GM19324 (cell line): ENCODE measurements at regions not wholly inside any gene's neighbourhood (a gene's known extent, or its start where the extent isn't known, plus 50 kb on each side); places are given as distances from the start of the nearest gene placed in this dataset.
"Not testable (repeated sequence)": the region's sequence is repeated elsewhere in the genome, so short reads cannot be mapped to it uniquely, and the experiment has no call there.

Experiments used
- ATAC-seq: cut with Tn5 transposase; IDR thresholded peaks from one replicate; pipeline ENCODE4 v1.9.1; 2021; ENCODE audit warnings: mild to moderate bottlenecking, moderate library complexity; ENCODE audit not compliant: unreplicated experiment, low FRiP score

DNA sequence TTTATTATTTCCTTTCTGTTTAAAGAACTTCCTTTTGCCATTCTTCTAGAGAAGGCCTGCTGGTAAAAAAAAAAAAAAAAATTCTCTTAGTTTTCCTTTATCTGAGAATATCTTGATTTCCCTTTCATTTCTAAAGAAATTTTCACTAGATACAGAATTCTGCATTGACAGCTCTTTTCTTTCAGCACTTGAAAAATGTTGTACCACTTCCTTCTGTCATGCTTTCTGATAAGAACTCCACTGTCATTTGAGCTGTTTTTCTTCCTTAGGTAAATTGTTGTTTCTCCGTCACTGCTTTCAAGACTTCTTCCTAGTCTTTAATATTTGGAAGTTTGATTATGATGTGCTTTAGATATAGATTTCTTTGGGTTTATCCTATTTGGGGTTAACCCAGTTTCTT is 113.6 kb upstream of the BTG1 start:
- no peak for ATAC-seq

- no peak for ATAC-seq
Measured at GRCh38 chr12:92257261-92257660, 111.6 kb upstream of the BTG1 start.

GRCh38 chr12:92255741-92256140 is 110.1 kb upstream of the BTG1 start:
- no peak for ATAC-seq

DNA sequence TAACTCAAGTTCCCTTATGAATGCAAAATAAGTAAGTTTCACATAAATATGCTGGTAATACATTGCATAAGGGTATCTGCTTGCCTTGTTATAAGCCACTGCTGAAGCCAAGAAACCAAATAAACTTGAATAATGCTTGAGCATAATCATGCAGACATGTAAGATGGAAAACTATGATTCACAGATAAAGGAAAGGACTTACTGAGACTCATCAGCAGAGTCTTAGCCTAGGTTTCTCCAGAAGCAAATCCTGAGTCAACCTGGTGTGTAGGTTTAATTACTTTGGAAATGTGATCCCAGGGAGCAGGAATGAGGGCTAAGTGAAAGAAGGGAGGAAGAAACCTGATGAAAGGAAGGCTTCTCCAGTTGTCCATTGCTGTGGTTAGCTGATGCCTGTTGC is 107.7 kb upstream of the BTG1 start:
- no peak for ATAC-seq

- ATAC-seq: no peak
Measured at GRCh38 chr12:92248977-92249376, 103.3 kb upstream of the BTG1 start.

GRCh38 chr12:92244036-92244435 is 98.4 kb upstream of the BTG1 start:
- no peak for ATAC-seq

- ATAC-seq: no peak
Measured at GRCh38 chr12:92242907-92243306, 97.3 kb upstream of the BTG1 start.

DNA sequence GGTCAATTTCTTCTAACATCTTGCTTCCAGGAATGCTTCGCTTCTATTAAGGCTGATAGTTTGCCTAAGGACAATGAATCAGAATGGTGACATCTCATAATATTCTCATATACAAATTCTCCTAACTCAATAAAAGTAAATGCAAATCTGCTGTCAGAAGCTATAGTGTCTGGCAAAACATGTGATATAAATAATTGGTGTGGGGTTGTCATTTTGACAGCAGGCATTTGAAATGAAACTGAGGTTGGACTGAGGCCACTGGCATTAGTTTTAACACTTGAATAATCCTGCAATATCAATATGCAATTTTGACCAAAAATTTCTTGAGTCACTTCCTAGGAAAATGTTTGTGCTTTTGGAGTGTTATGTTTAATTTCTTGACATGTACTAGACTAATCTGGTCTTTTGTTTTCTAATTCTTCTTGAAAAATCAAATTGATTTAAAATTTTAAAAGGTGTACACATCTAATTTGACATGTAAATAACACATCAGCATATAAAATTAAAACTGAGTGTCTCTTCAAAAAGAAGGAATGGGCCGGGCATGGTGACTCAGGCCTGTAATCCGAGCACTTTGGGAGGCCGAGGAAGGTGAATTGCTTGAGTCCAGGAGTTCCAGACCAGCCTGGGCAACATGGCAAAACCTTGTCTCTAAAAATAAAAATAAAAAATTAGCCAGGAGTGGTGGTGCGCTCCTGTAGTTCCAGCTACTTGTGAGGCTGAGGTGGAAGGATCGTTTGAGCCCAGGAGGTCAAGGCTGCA is 92.3 kb upstream of the BTG1 start:
- no peak for ATAC-seq

- no peak for ATAC-seq
Measured at GRCh38 chr12:92237262-92237661, 91.6 kb upstream of the BTG1 start.

DNA sequence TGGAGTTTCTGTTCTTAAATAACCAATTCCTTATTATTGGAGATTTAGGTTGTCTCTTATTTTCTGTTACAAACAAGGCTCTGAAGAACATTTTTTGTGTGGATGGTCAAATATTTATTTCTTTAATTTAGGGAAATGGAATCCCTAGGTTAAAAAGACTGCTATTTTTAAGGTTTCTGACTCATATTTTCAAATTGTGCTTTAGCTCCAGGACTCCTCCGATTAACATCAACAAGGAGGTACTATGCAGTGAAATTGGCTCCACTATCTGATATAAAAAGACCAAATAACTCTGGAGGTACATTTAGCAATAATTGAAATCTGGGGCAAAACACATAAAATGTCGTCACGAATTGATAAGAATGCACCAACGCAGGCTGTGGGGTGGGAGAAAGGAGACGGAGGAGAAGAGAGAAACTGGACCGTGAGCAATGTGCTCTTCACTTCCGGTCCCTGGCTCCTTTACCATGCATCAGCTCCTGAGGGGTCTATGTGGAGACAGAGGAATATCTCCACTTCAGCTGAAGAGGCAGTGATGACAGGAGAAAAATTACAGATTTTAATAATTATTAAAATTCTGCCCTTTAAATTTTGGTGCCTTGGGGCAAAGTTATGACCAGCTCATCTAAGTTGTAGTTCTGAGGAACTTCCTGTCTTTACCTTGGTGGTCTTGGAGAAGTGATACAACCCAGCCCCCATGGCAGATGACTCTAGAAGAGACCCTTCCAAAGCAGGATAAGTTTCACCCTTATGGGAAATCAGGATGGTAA is 90.2 kb upstream of the BTG1 start:
- ATAC-seq: no peak

DNA sequence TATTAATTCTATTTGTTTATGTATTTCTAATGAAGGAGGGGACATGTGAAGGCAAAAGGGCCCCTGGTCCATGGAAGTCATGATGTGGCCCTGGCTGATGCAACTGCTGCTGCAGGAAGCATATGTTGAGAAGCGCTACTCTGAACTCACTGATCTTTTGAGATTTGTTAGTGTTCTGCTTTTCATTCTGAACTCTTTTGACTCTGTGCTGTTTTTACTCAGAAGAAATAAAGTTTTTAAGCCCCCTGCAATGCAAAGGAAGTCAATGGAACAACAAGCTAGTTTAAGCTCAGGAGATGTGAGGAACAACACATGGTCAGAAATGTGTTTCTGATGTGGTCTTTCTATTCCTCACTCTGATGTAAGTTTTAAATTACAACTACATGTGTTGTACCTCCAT is 88.9 kb upstream of the BTG1 start:
- ATAC-seq: no peak

- no peak for ATAC-seq
Measured at GRCh38 chr12:92233346-92234015, 87.8 kb upstream of the BTG1 start.

DNA sequence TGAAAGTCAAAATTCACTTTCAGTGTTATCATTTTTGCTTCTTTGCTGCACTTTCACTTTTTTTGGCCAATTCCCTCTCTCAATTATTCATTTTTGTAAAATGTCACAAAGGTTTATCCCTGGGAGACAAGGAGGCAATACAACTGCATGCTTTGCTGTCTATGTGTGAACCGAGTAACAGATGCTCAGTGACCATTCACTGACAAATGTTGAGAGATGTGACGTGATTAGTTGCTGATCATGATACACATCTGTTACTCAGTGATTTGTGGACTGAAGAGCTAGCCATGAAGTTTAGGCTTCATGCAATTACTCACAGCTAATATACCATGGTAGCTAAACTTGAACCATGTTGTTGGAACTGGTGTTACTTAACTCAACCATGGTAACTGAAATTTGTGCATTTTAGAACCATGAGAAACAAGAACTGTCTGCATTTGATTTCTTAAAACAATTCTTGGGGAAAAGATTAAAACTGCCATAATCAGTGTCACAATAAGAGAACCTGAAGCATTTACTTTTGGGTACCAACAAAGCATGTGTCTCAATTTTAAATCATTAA is 86.8 kb upstream of the BTG1 start:
- ATAC-seq: not testable (repeated sequence)

DNA sequence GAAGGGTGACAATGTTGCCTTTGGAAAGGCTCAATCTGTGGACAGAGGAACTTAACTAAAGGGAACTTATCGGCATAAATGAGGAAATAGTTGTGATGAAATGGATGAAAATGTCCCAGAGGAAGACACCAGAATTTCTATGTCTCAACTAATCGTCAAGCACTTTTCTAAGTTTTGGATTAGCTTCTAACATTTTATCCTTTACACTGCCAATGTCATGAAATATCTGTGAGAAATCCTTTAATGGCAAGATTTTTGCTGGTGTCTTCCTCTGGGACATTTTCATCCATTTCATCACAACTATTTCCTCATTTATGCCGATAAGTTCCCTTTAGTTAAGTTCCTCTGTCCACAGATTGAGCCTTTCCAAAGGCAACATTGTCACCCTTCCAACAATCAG is 86.3 kb upstream of the BTG1 start:
- ATAC-seq: not testable (repeated sequence)

GRCh38 chr12:92231532-92231931 is 85.9 kb upstream of the BTG1 start:
- ATAC-seq: not testable (repeated sequence)

DNA sequence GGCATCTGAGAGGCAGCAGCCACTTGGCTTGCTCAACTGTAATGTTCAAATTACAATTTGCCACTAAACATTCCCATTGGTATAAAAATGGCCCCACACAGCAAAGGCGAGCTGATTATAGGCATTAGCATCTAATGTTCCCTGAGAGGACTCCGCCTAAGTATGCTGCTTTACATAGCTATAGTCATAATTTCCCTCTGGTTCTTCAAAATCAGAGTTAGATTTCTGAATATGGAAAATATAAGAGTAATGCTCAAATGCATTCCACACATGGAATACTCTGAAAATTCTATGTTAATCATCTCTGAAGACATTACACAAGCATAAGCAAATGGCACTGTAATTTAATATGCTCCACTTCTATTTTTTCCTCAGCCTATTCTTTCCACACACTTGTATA is 83.7 kb upstream of the BTG1 start:
- ATAC-seq: no peak

- ATAC-seq: no peak
Measured at GRCh38 chr12:92226961-92227360, 81.3 kb upstream of the BTG1 start.

- ATAC-seq: no peak
Measured at GRCh38 chr12:92226071-92226661, 80.5 kb upstream of the BTG1 start.

- ATAC-seq: no peak
Measured at GRCh38 chr12:92224685-92225331, 79.2 kb upstream of the BTG1 start.

DNA sequence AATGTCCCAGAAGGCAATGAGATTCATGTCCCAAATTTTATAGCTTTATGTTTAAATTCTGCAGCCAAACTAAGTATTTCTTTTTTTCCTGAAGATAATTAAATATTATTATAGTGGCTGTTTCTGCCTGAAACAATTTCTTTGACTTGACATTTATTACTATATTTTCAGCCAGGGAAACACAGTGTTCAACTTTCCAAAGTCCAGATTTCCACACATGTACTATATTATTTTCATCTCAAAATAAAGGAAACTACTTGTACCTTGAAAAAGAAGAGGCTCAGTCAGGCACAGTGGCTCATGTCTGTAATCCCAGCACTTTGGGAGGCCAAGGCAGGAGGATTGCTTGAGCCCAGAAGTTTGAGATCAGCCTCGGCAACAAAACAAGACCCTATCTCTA is 77.8 kb upstream of the BTG1 start:
- ATAC-seq: no peak
